ENCODE measurements at regions not wholly inside any gene's neighbourhood (a gene's known extent, or its start where the extent isn't known, plus 50 kb on each side); places are given as distances from the start of the nearest gene placed in this dataset.

GRCh38 chr1:38173848-38174247 is 127.3 kb upstream of the POU3F1 start:
- TF ChIP-seq CTCF (IDR thresholded peaks at IDR 0.05) (no peak), POLR2AphosphoS5 (IDR thresholded peaks at IDR 0.05) (no peak), POLR2A (IDR thresholded peaks at IDR 0.05) (no peak)

All from breast epithelium (tissue), 3 donors.